ENCODE measurements at regions not wholly inside any gene's neighbourhood (a gene's known extent, or its start where the extent isn't known, plus 50 kb on each side); places are given as distances from the start of the nearest gene placed in this dataset.
"Not testable (repeated sequence)": the region's sequence is repeated elsewhere in the genome, so short reads cannot be mapped to it uniquely, and the experiment has no call there.

DNA sequence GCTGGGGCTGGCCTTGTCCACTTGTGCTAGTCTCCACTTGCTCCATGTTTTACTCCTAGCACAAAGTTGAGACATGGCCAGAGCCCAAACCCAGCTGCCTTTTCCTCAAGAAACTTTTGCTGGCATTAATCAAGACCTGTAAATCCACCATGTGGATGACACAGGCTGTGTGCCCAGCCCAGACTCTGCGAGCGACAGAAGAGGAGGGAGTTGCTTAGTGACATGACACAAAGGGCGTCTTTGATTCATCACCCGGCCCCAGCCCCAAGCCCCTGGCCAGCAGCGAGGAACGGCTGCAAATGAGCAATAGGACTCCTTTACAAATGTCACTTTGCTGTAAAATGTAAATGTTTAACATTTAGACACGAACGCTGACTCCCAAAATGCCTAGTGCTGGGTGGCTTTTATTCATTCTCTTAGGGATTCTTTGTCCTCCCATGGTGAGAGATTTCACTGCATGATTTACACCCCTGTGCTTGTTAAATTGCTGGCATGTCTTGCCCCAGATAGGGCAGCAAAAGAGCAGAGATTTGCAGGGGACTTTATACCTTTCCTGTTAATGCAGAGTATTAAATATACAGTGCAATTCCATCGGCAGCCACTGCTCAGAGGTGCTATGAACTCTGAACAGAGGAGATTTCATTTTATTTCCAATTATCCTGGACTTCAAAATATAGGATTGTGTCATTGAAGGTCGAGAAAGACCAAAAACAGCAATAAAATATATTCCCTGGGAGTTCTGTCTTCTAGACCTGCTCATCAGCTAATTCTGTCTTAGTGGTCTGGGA, 263.6 kb upstream of the NCAM1 start:
- H3K9ac ChIP-seq (ENCODE audit: low read length) = no peak overlapping the region
- H3K27ac ChIP-seq (ENCODE audit: low read depth, low read length) = no peak overlapping the region
- no peak overlapping the region for H3K18ac ChIP-seq (ENCODE audit: low read length)
- H3K14ac ChIP-seq (ENCODE audit: low read length) = no peak overlapping the region
- no peak overlapping the region for H4K8ac ChIP-seq (ENCODE audit: low read depth, low read length)
- H2AFZ ChIP-seq (ENCODE audit: insufficient read depth, low read length, poor library complexity) = no peak overlapping the region
- H2AK5ac ChIP-seq (ENCODE audit: low read length) = no peak overlapping the region
- H3K79me1 ChIP-seq (ENCODE audit: low read length) = no peaks in the 10 kb centered on the region
- WGBS (ENCODE audit: extremely low coverage, insufficient coverage, insufficient read length) = no CpG with 5 or more reads among the region's 10 CpGs
- H2BK12ac ChIP-seq (ENCODE audit: low read length) = no peak overlapping the region
- DNase-seq = no peak
- H3K4me3 ChIP-seq (ENCODE audit: low read depth, low read length) = no peak overlapping the region
- H3K9me3 ChIP-seq (ENCODE audit: insufficient read depth, low read depth, low read length) = peaks cover 2% of the 10 kb centered on the region
- no peak overlapping the region for H3K4ac ChIP-seq (ENCODE audit: low read depth, low read length)
- no peak overlapping the region for H2BK5ac ChIP-seq (ENCODE audit: low read depth, low read length, poor library complexity)
- H3K79me2 ChIP-seq (ENCODE audit: control insufficient read depth, insufficient read depth, low read length, poor library complexity) = no peaks in the 10 kb centered on the region
- H3K36me3 ChIP-seq (ENCODE audit: control insufficient read depth in 1 of 2, insufficient read depth in 2 of 2, low read length in 2 of 2) = no peaks in the 10 kb centered on the region
- no peak overlapping the region for H2BK120ac ChIP-seq (ENCODE audit: insufficient read depth, low read length, poor library complexity)
- H3K4me2 ChIP-seq (ENCODE audit: low read length) = no peak overlapping the region
- H3K4me1 ChIP-seq (ENCODE audit: control insufficient read depth in 1 of 2, insufficient read depth in 2 of 2, low read length in 2 of 2) = no peaks in the 10 kb centered on the region
- H4K91ac ChIP-seq (ENCODE audit: low read depth, low read length) = no peak overlapping the region
- no peaks in the 10 kb centered on the region for H3K27me3 ChIP-seq (ENCODE audit: insufficient read depth, low read length)
- no peak overlapping the region for H3K23ac ChIP-seq (ENCODE audit: low read length)
- no peak overlapping the region for H4K12ac ChIP-seq (ENCODE audit: low read depth, low read length)

- H3K4me3 ChIP-seq (ENCODE audit: low read depth, low read length) = no peak overlapping the region
- no peak overlapping the region for H3K4ac ChIP-seq (ENCODE audit: low read depth, low read length)
- H2BK120ac ChIP-seq (ENCODE audit: insufficient read depth, low read length, poor library complexity) = no peak overlapping the region
- no peak overlapping the region for H4K91ac ChIP-seq (ENCODE audit: low read depth, low read length)
- no peak overlapping the region for H3K27ac ChIP-seq (ENCODE audit: low read depth, low read length)
- no peak for DNase-seq
- no peaks in the 10 kb centered on the region for H3K79me2 ChIP-seq (ENCODE audit: control insufficient read depth, insufficient read depth, low read length, poor library complexity)
- H3K23ac ChIP-seq (ENCODE audit: low read length) = no peak overlapping the region
- no peaks in the 10 kb centered on the region for H3K27me3 ChIP-seq (ENCODE audit: insufficient read depth, low read length)
- H3K18ac ChIP-seq (ENCODE audit: low read length) = no peak overlapping the region
- no peak overlapping the region for H2BK5ac ChIP-seq (ENCODE audit: low read depth, low read length, poor library complexity)
- no peak overlapping the region for H2AFZ ChIP-seq (ENCODE audit: insufficient read depth, low read length, poor library complexity)
- H3K9me3 ChIP-seq (ENCODE audit: insufficient read depth, low read depth, low read length) = peaks cover 2% of the 10 kb centered on the region
- H3K79me1 ChIP-seq (ENCODE audit: low read length) = no peaks in the 10 kb centered on the region
- H3K9ac ChIP-seq (ENCODE audit: low read length) = no peak overlapping the region
- H2BK12ac ChIP-seq (ENCODE audit: low read length) = no peak overlapping the region
- no peak overlapping the region for H3K4me2 ChIP-seq (ENCODE audit: low read length)
- no peak overlapping the region for H2AK5ac ChIP-seq (ENCODE audit: low read length)
- H3K36me3 ChIP-seq (ENCODE audit: control insufficient read depth in 1 of 2, insufficient read depth in 2 of 2, low read length in 2 of 2) = no peaks in the 10 kb centered on the region
- H4K8ac ChIP-seq (ENCODE audit: low read depth, low read length) = no peak overlapping the region
- no peak overlapping the region for H3K14ac ChIP-seq (ENCODE audit: low read length)
- WGBS (ENCODE audit: extremely low coverage, insufficient coverage, insufficient read length) = no CpG with 5 or more reads among the region's 2 CpGs
- H4K12ac ChIP-seq (ENCODE audit: low read depth, low read length) = no peak overlapping the region
- no peaks in the 10 kb centered on the region for H3K4me1 ChIP-seq (ENCODE audit: control insufficient read depth in 1 of 2, insufficient read depth in 2 of 2, low read length in 2 of 2)
Observed at GRCh38 chr11:112705148-112705547, 256.1 kb upstream of the NCAM1 start.

DNA sequence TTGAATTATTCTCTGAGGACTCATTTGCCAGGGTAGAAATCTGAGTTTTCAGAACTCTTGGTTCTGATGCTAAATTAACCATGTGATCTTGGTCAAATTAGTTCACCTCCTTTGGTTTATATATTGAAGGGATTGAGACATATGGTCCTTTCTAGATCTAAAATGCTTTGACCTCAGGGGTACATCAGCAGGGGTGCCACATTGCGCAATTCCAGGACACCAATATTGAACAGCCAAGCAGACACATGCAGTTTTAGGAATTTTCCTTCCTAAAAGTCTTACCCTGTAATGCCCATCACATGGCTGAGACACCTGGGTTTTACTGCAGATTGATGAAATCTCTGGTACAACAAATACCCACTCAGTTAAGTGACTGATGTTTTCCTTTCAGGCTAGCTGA, 254.4 kb upstream of the NCAM1 start:
- Histone ChIP-seq H3K23ac (ENCODE audit: low read length) (no peak overlapping the region), H3K4ac (ENCODE audit: low read depth, low read length) (no peak overlapping the region), H2BK5ac (ENCODE audit: low read depth, low read length, poor library complexity) (no peak overlapping the region), H3K9ac (ENCODE audit: low read length) (no peak overlapping the region), H3K4me1 (ENCODE audit: control insufficient read depth in 1 of 2, insufficient read depth in 2 of 2, low read length in 2 of 2) (no peaks in the 10 kb centered on the region), H2AFZ (ENCODE audit: insufficient read depth, low read length, poor library complexity) (no peak overlapping the region), H3K18ac (ENCODE audit: low read length) (no peak overlapping the region), H3K14ac (ENCODE audit: low read length) (no peak overlapping the region), H2BK12ac (ENCODE audit: low read length) (no peak overlapping the region), H3K79me1 (ENCODE audit: low read length) (no peaks in the 10 kb centered on the region), H4K91ac (ENCODE audit: low read depth, low read length) (no peak overlapping the region), H3K79me2 (ENCODE audit: control insufficient read depth, insufficient read depth, low read length, poor library complexity) (no peaks in the 10 kb centered on the region), H3K27me3 (ENCODE audit: insufficient read depth, low read length) (no peaks in the 10 kb centered on the region), H3K36me3 (ENCODE audit: control insufficient read depth in 1 of 2, insufficient read depth in 2 of 2, low read length in 2 of 2) (no peaks in the 10 kb centered on the region), H2AK5ac (ENCODE audit: low read length) (no peak overlapping the region), H4K12ac (ENCODE audit: low read depth, low read length) (no peak overlapping the region), H3K4me3 (ENCODE audit: low read depth, low read length) (no peak overlapping the region), H3K27ac (ENCODE audit: low read depth, low read length) (no peak overlapping the region), H3K9me3 (ENCODE audit: insufficient read depth, low read depth, low read length) (peaks cover 2% of the 10 kb centered on the region), H2BK120ac (ENCODE audit: insufficient read depth, low read length, poor library complexity) (no peak overlapping the region), H4K8ac (ENCODE audit: low read depth, low read length) (no peak overlapping the region), H3K4me2 (ENCODE audit: low read length) (no peak overlapping the region)
- no CpG with 5 or more reads among the region's 1 CpG for WGBS (ENCODE audit: extremely low coverage, insufficient coverage, insufficient read length)
- no peak for DNase-seq

DNA sequence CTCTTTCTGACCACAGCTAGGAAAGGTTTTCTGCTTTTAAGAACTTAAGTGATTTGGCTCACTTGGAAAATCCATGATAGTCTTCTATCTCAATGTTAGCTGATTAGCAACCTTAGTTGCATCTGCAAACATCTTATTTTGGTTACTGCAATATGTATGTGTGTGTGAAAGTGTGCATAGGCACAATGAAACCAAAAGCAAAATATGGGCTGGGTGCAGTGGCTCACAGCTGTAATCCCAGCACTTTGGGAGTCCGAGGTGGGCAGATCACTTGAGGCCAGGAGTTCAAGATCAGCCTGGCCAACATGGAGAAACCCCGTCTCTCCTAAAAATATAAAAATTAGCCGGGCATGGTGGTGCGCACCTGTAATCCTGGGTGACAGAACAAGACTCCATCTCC, 246.9 kb upstream of the NCAM1 start:
- H3K36me3 ChIP-seq (ENCODE audit: control insufficient read depth in 1 of 2, insufficient read depth in 2 of 2, low read length in 2 of 2); H2BK5ac ChIP-seq (ENCODE audit: low read depth, low read length, poor library complexity); H3K9me3 ChIP-seq (ENCODE audit: insufficient read depth, low read depth, low read length); H3K4me2 ChIP-seq (ENCODE audit: low read length); H3K4ac ChIP-seq (ENCODE audit: low read depth, low read length); H3K79me2 ChIP-seq (ENCODE audit: control insufficient read depth, insufficient read depth, low read length, poor library complexity); H3K79me1 ChIP-seq (ENCODE audit: low read length); H3K14ac ChIP-seq (ENCODE audit: low read length); H3K27ac ChIP-seq (ENCODE audit: low read depth, low read length); H2BK12ac ChIP-seq (ENCODE audit: low read length); DNase-seq; H3K4me1 ChIP-seq (ENCODE audit: control insufficient read depth in 1 of 2, insufficient read depth in 2 of 2, low read length in 2 of 2); H3K9ac ChIP-seq (ENCODE audit: low read length); H3K27me3 ChIP-seq (ENCODE audit: insufficient read depth, low read length); H4K91ac ChIP-seq (ENCODE audit: low read depth, low read length); H3K23ac ChIP-seq (ENCODE audit: low read length); H4K12ac ChIP-seq (ENCODE audit: low read depth, low read length); H3K18ac ChIP-seq (ENCODE audit: low read length); H2BK120ac ChIP-seq (ENCODE audit: insufficient read depth, low read length, poor library complexity); H4K8ac ChIP-seq (ENCODE audit: low read depth, low read length); H2AK5ac ChIP-seq (ENCODE audit: low read length); H3K4me3 ChIP-seq (ENCODE audit: low read depth, low read length); H2AFZ ChIP-seq (ENCODE audit: insufficient read depth, low read length, poor library complexity): not testable (repeated sequence)
- no CpG with 5 or more reads among the region's 4 CpGs for WGBS (ENCODE audit: extremely low coverage, insufficient coverage, insufficient read length)

All from trophoblast cell (in vitro differentiated cells and primary cell).